GM21390 (cell line): ENCODE measurements at regions not wholly inside any gene's neighbourhood (a gene's known extent, or its start where the extent isn't known, plus 50 kb on each side); places are given as distances from the start of the nearest gene placed in this dataset.
A peak's percentile ranks its signal among the peaks of the same experiment; 100 is the strongest.

Source experiments
- ATAC-seq: cut with Tn5 transposase; IDR thresholded peaks from one replicate; pipeline ENCODE4 v1.9.1; 2021; ENCODE audit not compliant: unreplicated experiment

DNA sequence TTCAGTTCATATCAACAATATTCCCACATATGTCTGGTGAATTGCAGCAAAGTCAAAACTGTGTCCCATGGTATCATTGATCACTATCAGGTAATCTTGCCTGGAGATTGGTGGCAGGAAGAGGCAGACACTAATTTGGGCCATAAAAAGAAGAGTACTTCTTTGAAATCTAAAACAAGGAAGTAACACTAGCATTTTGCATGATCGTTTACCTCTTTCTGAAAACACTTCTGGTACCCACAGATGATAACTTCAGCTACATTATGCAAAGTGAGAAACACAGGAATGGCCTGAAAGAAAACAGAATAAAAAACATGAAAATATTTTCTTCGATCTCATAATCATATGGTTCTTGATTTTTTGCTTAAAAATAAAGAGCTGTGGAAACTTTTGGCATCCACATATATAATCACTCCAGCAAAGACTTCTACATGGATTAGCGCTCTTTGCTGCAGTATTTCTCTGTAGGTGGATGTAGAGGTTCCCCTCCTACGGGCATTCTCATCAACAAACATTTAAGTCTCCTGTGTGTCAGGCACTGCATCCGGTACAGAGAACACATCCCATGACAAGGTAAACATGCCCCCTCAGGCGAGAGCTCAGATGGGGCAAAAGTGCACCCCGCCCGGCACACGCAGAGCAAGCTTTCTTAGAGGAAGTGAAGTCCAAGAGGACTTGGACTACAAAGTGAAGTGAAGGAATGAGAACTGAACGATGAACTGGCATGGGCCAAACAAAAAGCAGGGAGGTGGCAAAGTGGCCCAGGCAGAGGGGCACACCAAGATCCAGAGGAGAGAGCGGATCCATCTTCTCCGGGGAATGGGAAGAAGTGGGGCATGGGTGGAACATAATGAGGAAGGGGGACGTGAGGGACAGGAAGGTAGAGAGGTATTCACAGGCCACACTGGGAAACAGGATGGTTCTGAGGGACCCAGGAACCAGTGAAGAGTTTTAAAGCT is 68.0 kb upstream of the RIOK3 start:
- peak; percentile 84 for ATAC-seq

- no peak for ATAC-seq
Observed at GRCh38 chr18:23386317-23386716, 66.8 kb upstream of the RIOK3 start.

- no peak for ATAC-seq
Observed at GRCh38 chr18:23387265-23387664, 65.8 kb upstream of the RIOK3 start.

DNA sequence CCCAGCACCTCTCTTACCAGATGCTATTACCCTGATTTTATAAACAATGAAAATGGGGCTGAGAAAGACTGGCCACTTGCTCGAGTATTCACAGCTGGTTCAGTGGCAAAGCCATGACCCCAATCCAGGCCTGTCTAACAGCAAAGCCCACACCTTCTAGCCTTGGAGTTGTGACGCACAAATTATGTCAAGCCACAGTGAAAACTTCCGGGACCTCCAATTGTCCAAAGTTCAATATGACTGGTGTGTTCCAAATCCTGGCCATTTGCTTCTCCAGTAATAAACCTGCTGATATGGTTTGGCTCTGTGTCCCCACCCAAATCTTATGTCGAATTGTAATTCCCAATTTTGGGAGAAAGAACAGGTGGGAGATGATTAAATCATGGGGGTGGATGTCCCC is 64.7 kb upstream of the RIOK3 start:
- no peak for ATAC-seq

GRCh38 chr18:23391156-23391555 is 61.9 kb upstream of the RIOK3 start:
- no peak for ATAC-seq

DNA sequence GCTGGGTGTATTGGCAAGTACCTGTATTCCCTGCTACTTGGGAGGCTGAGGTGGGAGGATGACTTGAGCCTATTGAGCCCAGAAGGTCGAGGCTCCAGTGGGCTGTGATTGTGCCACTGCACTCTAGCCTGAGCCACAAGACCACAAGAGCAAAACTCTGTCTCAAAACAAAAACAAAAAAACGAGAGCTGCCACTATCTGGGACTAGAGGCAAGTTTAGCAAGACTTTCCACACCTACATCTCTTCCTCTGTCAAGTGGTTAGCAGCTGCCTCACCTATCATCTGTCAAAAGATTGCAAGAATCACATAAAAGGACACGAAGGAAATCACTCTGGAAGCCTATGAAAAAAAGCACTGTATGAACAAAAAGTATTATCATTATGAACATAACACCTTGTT is 55.2 kb upstream of the RIOK3 start:
- no peak for ATAC-seq

DNA sequence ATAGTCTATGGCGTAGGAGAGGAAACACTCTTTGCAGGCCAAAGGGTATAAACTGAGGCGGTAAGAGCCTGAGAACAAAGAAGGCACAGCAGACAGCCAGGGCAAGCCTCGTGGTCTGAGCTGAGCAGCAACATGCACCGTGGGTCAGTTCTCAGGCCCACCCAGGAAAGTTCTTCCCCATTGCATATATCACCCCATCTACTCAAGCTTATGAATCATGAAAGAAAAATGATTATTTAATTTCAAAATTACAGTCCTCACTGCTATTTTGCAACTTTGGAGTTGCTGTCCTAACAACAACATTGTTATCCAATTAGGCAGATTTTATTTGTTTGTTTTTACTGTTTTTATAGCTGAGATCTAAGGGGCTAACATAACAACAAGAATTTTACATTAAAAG is 54.7 kb upstream of the RIOK3 start:
- ATAC-seq = no peak

GRCh38 chr18:23399067-23399466 is 54.0 kb upstream of the RIOK3 start:
- ATAC-seq = no peak

DNA sequence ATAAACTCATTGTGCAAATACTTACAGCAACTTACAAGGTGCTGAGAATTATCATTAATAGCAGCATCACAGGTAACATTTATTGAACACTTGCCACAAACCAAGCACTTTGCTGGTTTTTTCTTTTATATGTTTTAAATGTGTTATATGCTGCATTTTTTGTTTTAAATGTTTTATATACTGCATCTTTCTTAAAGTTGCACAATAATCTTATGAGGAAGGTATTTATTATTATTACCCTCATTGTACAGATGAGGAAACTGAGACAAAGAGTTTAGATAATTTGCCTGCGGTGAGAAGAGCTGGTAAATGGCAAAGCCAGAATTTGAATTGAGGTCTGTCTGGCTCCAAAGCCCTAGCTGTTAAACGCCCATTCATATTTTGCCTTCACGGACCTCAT is 52.2 kb upstream of the RIOK3 start:
- no peak for ATAC-seq

- ATAC-seq = no peak
Observed at GRCh38 chr18:23401400-23402347, 51.4 kb upstream of the RIOK3 start.
